ENCODE measurements at regions not wholly inside any gene's neighbourhood (a gene's known extent, or its start where the extent isn't known, plus 50 kb on each side); places are given as distances from the start of the nearest gene placed in this dataset.

DNA sequence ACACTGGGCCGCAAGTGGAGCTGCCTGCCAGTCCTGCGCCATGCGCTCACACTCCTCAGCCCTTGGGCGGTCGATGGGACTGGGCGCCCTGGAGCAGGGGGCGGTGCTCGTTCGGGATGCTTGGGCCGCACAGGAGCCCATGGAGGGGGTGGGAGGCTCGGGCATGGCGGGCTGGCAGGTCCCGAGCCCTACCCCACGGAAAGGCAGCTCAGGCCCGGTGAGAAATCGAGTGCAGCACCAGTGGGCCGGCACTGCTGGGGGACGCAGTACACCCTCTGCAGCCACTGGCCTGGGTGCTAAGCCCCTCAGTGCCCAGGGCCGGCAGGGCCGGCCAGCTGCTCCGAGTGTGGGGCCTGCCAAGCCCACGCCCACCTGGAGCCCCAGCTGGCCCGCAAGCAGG, 328.7 kb upstream of the LRRC4C start:
- POLR2A ChIA-PET = no interaction called here
- TF ChIP-seq GATA2 (IDR thresholded peaks at IDR 0.05; ENCODE audit: insufficient read depth, insufficient read length, low read depth, low read length) (no peak), MYC (IDR thresholded peaks at IDR 0.05; ENCODE audit: low read depth, low read length) (no peak), EZH2 (IDR thresholded peaks at IDR 0.05; ENCODE audit: borderline replicate concordance, low read depth, low read length, severe bottlenecking) (no peak), POLR2A (IDR thresholded peaks at IDR 0.05; ENCODE audit: low read depth, low read length) (no peak), POLR2AphosphoS5 (IDR thresholded peaks at IDR 0.05; ENCODE audit: insufficient read depth, low read depth, low read length) (no peak), JUN (IDR thresholded peaks at IDR 0.05; ENCODE audit: borderline replicate concordance, insufficient read depth, insufficient read length, low read depth) (no peak), FOS (IDR thresholded peaks at IDR 0.05; ENCODE audit: borderline replicate concordance, insufficient read depth, low read length) (no peak)
- TF ChIP-seq, protein P1, sequence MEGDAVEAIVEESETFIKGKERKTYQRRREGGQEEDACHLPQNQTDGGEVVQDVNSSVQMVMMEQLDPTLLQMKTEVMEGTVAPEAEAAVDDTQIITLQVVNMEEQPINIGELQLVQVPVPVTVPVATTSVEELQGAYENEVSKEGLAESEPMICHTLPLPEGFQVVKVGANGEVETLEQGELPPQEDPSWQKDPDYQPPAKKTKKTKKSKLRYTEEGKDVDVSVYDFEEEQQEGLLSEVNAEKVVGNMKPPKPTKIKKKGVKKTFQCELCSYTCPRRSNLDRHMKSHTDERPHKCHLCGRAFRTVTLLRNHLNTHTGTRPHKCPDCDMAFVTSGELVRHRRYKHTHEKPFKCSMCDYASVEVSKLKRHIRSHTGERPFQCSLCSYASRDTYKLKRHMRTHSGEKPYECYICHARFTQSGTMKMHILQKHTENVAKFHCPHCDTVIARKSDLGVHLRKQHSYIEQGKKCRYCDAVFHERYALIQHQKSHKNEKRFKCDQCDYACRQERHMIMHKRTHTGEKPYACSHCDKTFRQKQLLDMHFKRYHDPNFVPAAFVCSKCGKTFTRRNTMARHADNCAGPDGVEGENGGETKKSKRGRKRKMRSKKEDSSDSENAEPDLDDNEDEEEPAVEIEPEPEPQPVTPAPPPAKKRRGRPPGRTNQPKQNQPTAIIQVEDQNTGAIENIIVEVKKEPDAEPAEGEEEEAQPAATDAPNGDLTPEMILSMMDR (IDR thresholded peaks at IDR 0.05; ENCODE audit: extremely low read depth in 1 of 2, insufficient read depth in 1 of 2, low read depth in 1 of 2, low read length in 2 of 2) = no peak
- TF ChIP-seq, protein P2, sequence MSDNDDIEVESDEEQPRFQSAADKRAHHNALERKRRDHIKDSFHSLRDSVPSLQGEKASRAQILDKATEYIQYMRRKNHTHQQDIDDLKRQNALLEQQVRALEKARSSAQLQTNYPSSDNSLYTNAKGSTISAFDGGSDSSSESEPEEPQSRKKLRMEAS (IDR thresholded peaks at IDR 0.05; ENCODE audit: insufficient read depth, insufficient read length) = no peak

More for the DNA sequence above, 328.7 kb upstream of the LRRC4C start:
- Histone ChIP-seq H3K9me1 (replicated peaks; ENCODE audit: control insufficient read depth, extremely low read depth, insufficient read depth, low read length) (no peaks in the 10 kb centered on the region), H3K9me3 (replicated peaks; ENCODE audit: control insufficient read depth, insufficient read depth, low read length) (no peaks in the 10 kb centered on the region), H3K27ac (ENCODE audit: insufficient read depth, low read depth, low read length) (no peak overlapping the region), H3K27me3 (ENCODE audit: control insufficient read depth in 2 of 2, insufficient read depth in 2 of 2, low read length in 2 of 2) (no peaks in the 10 kb centered on the region), H3K4me3 (replicated peaks in 1 of 3; ENCODE audit: insufficient read depth in 1 of 3, low read depth in 1 of 3, low read length in 3 of 3) (no peak overlapping the region), H3K9ac (replicated peaks; ENCODE audit: extremely low read depth, insufficient read depth, low read length) (no peak overlapping the region), H3K4me1 (ENCODE audit: control insufficient read depth, extremely low read depth, insufficient read depth, low read length) (no peaks in the 10 kb centered on the region), H3K36me3 (ENCODE audit: control insufficient read depth in 2 of 2, extremely low read depth in 1 of 2, insufficient read depth in 2 of 2, low read length in 2 of 2) (no peaks in the 10 kb centered on the region), H4K20me1 (replicated peaks; ENCODE audit: control insufficient read depth, extremely low read depth, insufficient read depth, low read length) (no peaks in the 10 kb centered on the region), H3K4me2 (ENCODE audit: insufficient read depth, low read length) (no peak overlapping the region), H3K79me2 (ENCODE audit: control insufficient read depth, insufficient read depth, low read length) (no peaks in the 10 kb centered on the region), H2AFZ (ENCODE audit: low read depth, low read length) (no peak overlapping the region)
- BruUV-seq (replicated peaks) = no TSS peak
- FAIRE-seq = no peak
- DNase-seq (ENCODE audit: low read depth, low spot score) = no peak
- intact Hi-C loops (cut with micrococcal nuclease) (no loop called here), dilution Hi-C loops (cut with MboI; ENCODE audit: extremely low pct_ligation_motif_present, low sequenced_read_pairs) (no loop called here)
- CTCF ChIA-PET = no interaction called here

All from endothelial cell of umbilical vein (primary cell).